ENCODE measurements at regions not wholly inside any gene's neighbourhood (a gene's known extent, or its start where the extent isn't known, plus 50 kb on each side); places are given as distances from the start of the nearest gene placed in this dataset.
"Not testable (repeated sequence)": the region's sequence is repeated elsewhere in the genome, so short reads cannot be mapped to it uniquely, and the experiment has no call there.

DNA sequence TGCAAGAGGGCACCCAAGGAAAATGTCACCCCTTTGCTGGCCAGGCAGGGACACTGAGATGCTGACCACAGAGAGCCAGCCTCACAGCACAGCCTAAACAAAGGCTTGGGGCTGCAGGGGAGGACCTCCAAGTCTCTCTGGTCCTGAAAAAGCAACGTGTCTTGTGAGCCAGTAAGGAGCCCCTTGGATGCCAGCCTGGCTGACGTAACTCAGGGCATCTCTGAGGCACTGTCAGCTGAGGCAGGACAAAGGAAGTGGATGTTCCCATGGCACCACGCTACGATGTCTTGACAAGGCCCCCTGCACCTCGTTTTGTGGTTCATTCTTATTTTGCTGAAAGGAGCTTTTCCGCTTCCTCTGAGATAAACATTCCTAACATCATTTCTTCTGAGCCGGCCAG is 160.7 kb downstream of the OR4M2 start:
- DNase-seq (ENCODE audit: low read depth in 1 of 2, low spot score in 1 of 2): no peak
- H3K27me3 ChIP-seq (ENCODE audit: insufficient read depth, poor library complexity, severe bottlenecking): no peaks in the 10 kb centered on the region
- H3K27ac ChIP-seq (replicated peaks): no peak overlapping the region
- TF ChIP-seq GABPA (IDR thresholded peaks at IDR 0.05; ENCODE audit: low read depth) (no peak), POLR2AphosphoS5 (IDR thresholded peaks at IDR 0.05; ENCODE audit: low read depth) (no peak), SPI1 (IDR thresholded peaks at IDR 0.05; ENCODE audit: borderline replicate concordance, low read depth) (no peak)
- TF ChIP-seq, protein P1, sequence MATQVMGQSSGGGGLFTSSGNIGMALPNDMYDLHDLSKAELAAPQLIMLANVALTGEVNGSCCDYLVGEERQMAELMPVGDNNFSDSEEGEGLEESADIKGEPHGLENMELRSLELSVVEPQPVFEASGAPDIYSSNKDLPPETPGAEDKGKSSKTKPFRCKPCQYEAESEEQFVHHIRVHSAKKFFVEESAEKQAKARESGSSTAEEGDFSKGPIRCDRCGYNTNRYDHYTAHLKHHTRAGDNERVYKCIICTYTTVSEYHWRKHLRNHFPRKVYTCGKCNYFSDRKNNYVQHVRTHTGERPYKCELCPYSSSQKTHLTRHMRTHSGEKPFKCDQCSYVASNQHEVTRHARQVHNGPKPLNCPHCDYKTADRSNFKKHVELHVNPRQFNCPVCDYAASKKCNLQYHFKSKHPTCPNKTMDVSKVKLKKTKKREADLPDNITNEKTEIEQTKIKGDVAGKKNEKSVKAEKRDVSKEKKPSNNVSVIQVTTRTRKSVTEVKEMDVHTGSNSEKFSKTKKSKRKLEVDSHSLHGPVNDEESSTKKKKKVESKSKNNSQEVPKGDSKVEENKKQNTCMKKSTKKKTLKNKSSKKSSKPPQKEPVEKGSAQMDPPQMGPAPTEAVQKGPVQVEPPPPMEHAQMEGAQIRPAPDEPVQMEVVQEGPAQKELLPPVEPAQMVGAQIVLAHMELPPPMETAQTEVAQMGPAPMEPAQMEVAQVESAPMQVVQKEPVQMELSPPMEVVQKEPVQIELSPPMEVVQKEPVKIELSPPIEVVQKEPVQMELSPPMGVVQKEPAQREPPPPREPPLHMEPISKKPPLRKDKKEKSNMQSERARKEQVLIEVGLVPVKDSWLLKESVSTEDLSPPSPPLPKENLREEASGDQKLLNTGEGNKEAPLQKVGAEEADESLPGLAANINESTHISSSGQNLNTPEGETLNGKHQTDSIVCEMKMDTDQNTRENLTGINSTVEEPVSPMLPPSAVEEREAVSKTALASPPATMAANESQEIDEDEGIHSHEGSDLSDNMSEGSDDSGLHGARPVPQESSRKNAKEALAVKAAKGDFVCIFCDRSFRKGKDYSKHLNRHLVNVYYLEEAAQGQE (IDR thresholded peaks at IDR 0.05; ENCODE audit: insufficient replicate concordance, low read depth): no peak
- TF ChIP-seq, protein P2, sequence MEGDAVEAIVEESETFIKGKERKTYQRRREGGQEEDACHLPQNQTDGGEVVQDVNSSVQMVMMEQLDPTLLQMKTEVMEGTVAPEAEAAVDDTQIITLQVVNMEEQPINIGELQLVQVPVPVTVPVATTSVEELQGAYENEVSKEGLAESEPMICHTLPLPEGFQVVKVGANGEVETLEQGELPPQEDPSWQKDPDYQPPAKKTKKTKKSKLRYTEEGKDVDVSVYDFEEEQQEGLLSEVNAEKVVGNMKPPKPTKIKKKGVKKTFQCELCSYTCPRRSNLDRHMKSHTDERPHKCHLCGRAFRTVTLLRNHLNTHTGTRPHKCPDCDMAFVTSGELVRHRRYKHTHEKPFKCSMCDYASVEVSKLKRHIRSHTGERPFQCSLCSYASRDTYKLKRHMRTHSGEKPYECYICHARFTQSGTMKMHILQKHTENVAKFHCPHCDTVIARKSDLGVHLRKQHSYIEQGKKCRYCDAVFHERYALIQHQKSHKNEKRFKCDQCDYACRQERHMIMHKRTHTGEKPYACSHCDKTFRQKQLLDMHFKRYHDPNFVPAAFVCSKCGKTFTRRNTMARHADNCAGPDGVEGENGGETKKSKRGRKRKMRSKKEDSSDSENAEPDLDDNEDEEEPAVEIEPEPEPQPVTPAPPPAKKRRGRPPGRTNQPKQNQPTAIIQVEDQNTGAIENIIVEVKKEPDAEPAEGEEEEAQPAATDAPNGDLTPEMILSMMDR (IDR thresholded peaks at IDR 0.05; ENCODE audit: insufficient read depth, low read length): no peak
- H3K4me3 ChIP-seq (replicated peaks; ENCODE audit: insufficient read depth, low read length): no peak overlapping the region

DNA sequence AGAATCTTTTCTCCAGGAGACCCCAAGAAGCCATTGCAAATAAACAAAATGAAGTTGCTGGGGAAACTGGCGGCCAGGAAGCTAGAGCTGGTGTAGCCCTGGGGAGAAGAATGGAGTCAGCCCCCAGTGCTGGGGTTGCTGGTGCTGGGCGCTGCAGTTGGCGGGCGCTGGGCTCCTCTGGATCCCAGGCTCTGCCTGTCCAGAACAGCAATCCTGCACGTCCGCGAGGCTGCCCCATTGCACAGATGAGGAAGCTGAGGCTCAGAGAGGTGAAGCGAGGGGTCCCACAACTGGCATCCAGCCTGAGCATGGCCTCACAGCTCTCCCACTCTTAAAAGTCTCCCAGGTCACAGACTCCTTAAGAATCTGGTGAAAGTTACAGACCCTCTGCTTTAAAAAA is 161.1 kb downstream of the OR4M2 start:
- no peak for DNase-seq (ENCODE audit: low read depth in 1 of 2, low spot score in 1 of 2)
- TF ChIP-seq GABPA (IDR thresholded peaks at IDR 0.05; ENCODE audit: low read depth) (no peak), SPI1 (IDR thresholded peaks at IDR 0.05; ENCODE audit: borderline replicate concordance, low read depth) (no peak), POLR2AphosphoS5 (IDR thresholded peaks at IDR 0.05; ENCODE audit: low read depth) (no peak)
- TF ChIP-seq, protein P1 (IDR thresholded peaks at IDR 0.05; ENCODE audit: insufficient replicate concordance, low read depth): no peak
- TF ChIP-seq, protein P2 (IDR thresholded peaks at IDR 0.05; ENCODE audit: insufficient read depth, low read length): no peak
- no peak overlapping the region for H3K27ac ChIP-seq (replicated peaks)
- H3K27me3 ChIP-seq (ENCODE audit: insufficient read depth, poor library complexity, severe bottlenecking): no peaks in the 10 kb centered on the region
- H3K4me3 ChIP-seq (replicated peaks; ENCODE audit: insufficient read depth, low read length): no peak overlapping the region

DNA sequence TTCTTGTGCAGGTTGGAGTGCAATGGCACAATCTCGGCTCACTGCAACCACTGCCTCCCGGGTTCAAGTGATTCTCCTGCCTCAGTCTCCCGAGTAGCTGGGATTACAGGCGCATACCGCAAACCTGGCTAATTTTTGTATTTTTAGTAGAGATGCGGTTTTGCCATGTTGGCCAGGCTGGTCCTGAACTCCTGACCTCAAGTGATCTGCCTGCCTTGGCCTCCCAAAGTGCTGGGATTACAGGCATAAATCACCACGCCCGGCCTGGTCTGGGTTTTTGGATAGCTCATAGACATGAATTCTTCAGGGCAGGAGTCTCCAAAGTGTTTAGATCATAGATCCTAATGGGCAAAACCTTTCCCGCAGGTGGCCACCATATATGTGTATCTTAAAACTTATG is 162.0 kb downstream of the OR4M2 start:
- H3K27me3 ChIP-seq (ENCODE audit: insufficient read depth, poor library complexity, severe bottlenecking); H3K27ac ChIP-seq (replicated peaks); H3K4me3 ChIP-seq (replicated peaks; ENCODE audit: insufficient read depth, low read length); DNase-seq (ENCODE audit: low read depth in 1 of 2, low spot score in 1 of 2): not testable (repeated sequence)

DNA sequence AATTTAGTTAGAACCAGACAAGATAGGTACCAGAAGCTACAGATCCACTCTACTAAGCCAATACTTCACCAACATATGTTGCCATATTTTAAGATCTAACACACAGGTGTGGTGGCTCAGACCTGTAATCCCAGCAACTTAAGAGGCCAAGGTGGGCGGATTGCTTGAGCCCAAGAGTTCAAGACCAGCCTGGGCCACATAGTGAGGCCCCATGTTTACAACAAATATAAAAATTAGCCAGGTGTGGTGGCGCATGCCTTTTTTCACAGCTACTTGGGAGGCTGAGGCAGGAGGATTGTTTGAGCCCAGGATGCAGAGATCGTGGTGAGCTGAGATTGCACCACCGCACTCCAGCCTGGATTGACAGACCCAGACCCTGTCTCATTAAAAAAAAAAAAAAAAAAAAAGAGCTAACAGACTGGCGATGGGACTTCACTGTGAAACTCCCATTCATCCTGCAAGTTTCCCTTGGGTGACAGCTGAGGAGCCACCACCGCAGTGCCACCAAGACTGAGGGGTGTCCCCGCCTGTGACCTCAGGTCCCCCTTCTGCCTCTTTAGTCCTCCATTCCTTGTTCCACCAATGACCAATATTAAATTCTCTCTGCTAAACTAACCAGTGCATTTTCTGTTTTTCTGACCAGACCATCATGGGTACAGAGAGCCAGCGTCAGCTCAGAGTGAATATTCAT is 163.3 kb downstream of the OR4M2 start:
- TF ChIP-seq, protein P1 (IDR thresholded peaks at IDR 0.05; ENCODE audit: insufficient replicate concordance, low read depth): no peak
- TF ChIP-seq SPI1 (IDR thresholded peaks at IDR 0.05; ENCODE audit: borderline replicate concordance, low read depth) (no peak), POLR2AphosphoS5 (IDR thresholded peaks at IDR 0.05; ENCODE audit: low read depth) (no peak), GABPA (IDR thresholded peaks at IDR 0.05; ENCODE audit: low read depth) (no peak)
- TF ChIP-seq, protein P2 (IDR thresholded peaks at IDR 0.05; ENCODE audit: insufficient read depth, low read length): no peak
- H3K27me3 ChIP-seq (ENCODE audit: insufficient read depth, poor library complexity, severe bottlenecking): no peaks in the 10 kb centered on the region
- no peak for DNase-seq (ENCODE audit: low read depth in 1 of 2, low spot score in 1 of 2)
- H3K4me3 ChIP-seq (replicated peaks; ENCODE audit: insufficient read depth, low read length): no peak overlapping the region
- H3K27ac ChIP-seq (replicated peaks): no peak overlapping the region

DNA sequence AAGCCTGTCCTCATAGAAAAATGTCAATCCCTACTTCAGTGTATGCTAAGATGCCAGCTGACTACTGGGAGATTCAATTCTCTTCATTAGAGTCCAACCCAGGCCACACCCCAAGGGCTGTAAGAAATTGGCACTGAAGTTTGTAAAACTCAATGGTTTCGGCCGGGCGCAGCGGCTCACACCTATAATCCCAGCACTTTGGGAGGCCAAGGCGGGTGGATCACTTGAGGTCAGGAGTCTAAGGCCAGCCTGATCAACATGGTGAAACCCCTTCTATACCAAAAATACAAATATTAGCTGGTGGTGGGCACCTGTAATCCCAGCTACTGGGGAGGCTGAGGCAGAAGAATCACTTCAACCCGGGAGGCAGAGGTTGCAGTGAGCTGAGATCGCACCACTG is 169.2 kb downstream of the OR4M2 start:
- DNase-seq (ENCODE audit: low read depth in 1 of 2, low spot score in 1 of 2); H3K27ac ChIP-seq (replicated peaks); H3K27me3 ChIP-seq (ENCODE audit: insufficient read depth, poor library complexity, severe bottlenecking); H3K4me3 ChIP-seq (replicated peaks; ENCODE audit: insufficient read depth, low read length): not testable (repeated sequence)
